ENCODE measurements at regions not wholly inside any gene's neighbourhood (a gene's known extent, or its start where the extent isn't known, plus 50 kb on each side); places are given as distances from the start of the nearest gene placed in this dataset.

GRCh38 chr17:69651921-69652320 is 237.4 kb downstream of the MAP2K6 start:
- TF ChIP-seq POLR2A (IDR thresholded peaks at IDR 0.05), result no peak
- TF ChIP-seq CTCF (IDR thresholded peaks at IDR 0.05), result no peak
